GM23248 (cell line): ENCODE measurements at regions not wholly inside any gene's neighbourhood (a gene's known extent, or its start where the extent isn't known, plus 50 kb on each side); places are given as distances from the start of the nearest gene placed in this dataset.

Experiments used
- DNase-seq: peaks from one replicate; pipeline ENCODE4 v3.0.0-alpha.2; 2015
- H2AFZ ChIP-seq: fragments of 200-600 bp; sonication (generic); 2 replicates; pipeline ENCODE4 v1.6.1; 2016; ENCODE audit warnings: antibody characterized with exemption
- H3F3A ChIP-seq: fragments of 200-600 bp; sonication (generic); 2 replicates; pipeline ENCODE4 v1.6.1; 2016; ENCODE audit warnings: mild to moderate bottlenecking, antibody characterized with exemption, mixed run types; ENCODE audit not compliant: insufficient read depth
- H3K27ac ChIP-seq: fragments of 200-600 bp; sonication (generic); 2 replicates; pipeline ENCODE4 v1.5.1; 2016; ENCODE audit warnings: mild to moderate bottlenecking
- H3K27me3 ChIP-seq: fragments of 200-600 bp; sonication (generic); replicated peaks from 2 replicates; pipeline ENCODE4 v1.6.1; 2016; ENCODE audit warnings: mild to moderate bottlenecking; ENCODE audit not compliant: insufficient read depth
- H3K36me3 ChIP-seq: fragments of 200-600 bp; sonication (generic); 2 replicates; pipeline ENCODE4 v1.6.1; 2016; ENCODE audit warnings: low read depth, mild to moderate bottlenecking
- H3K4me1 ChIP-seq: fragments of 200-600 bp; sonication (generic); 2 replicates; pipeline ENCODE4 v1.6.1; 2016; ENCODE audit warnings: mild to moderate bottlenecking; ENCODE audit not compliant: insufficient read depth
- H3K4me2 ChIP-seq: fragments of 200-600 bp; sonication (generic); one replicate; pipeline ENCODE4 v1.6.1; 2016; ENCODE audit warnings: mild to moderate bottlenecking; ENCODE audit not compliant: unreplicated experiment
- H3K4me3 ChIP-seq: fragments of 200-600 bp; sonication (generic); 2 replicates; pipeline ENCODE4 v1.5.1; 2016; ENCODE audit warnings: mild to moderate bottlenecking
- H3K79me2 ChIP-seq: fragments of 200-600 bp; sonication (generic); 2 replicates; pipeline ENCODE4 v1.6.1; 2016; ENCODE audit warnings: mild to moderate bottlenecking; ENCODE audit not compliant: insufficient read depth
- H3K9ac ChIP-seq: fragments of 200-600 bp; sonication (generic); 2 replicates; pipeline ENCODE4 v1.6.1; 2016; ENCODE audit warnings: mild to moderate bottlenecking
- H3K9me2 ChIP-seq: fragments of 200-600 bp; sonication (generic); 2 replicates; pipeline ENCODE4 v1.6.1; 2016; ENCODE audit warnings: mixed run types, mild to moderate bottlenecking, moderate library complexity; ENCODE audit not compliant: insufficient read depth
- H3K9me3 ChIP-seq: fragments of 200-600 bp; sonication (generic); one replicate; pipeline ENCODE4 v1.6.1; 2017; ENCODE audit warnings: low read depth
- H4K20me1 ChIP-seq: fragments of 200-600 bp; sonication (generic); 2 replicates; pipeline ENCODE4 v1.6.0; 2016; ENCODE audit not compliant: insufficient read depth
- EZH2 ChIP-seq: fragments of 200-600 bp; sonication (generic); IDR thresholded peaks from 2 replicates; pipeline ENCODE4 v1.6.1; 2018; ENCODE audit warnings: antibody characterized with exemption, mild to moderate bottlenecking; ENCODE audit not compliant: insufficient read depth, poor library complexity, severe bottlenecking
- EZH2phosphoT487 ChIP-seq: fragments of 200-600 bp; sonication (generic); IDR thresholded peaks from 2 replicates; pipeline ENCODE4 v1.6.1; 2018; ENCODE audit warnings: antibody characterized with exemption, moderate library complexity, mild to moderate bottlenecking, low read depth; ENCODE audit not compliant: insufficient read depth
- WGBS, 2 experiments: methylation state at CpG; one replicate each; pipeline ENCODE4 v1.1.6; 2015 to 2017; ENCODE audit warnings: low lambda C conversion rate in 2 of 2, low coverage in 1 of 2; ENCODE audit errors: missing lambda C conversion rate in 2 of 2; 5-methylcytosine and 5-hydroxymethylcytosine counted together
- in situ Hi-C: fragments of 300-500 bp; cut with MboI; formaldehyde crosslinking; loops from 2 replicates; pipeline ENCODE4 v1.15.0; 2020

DNA sequence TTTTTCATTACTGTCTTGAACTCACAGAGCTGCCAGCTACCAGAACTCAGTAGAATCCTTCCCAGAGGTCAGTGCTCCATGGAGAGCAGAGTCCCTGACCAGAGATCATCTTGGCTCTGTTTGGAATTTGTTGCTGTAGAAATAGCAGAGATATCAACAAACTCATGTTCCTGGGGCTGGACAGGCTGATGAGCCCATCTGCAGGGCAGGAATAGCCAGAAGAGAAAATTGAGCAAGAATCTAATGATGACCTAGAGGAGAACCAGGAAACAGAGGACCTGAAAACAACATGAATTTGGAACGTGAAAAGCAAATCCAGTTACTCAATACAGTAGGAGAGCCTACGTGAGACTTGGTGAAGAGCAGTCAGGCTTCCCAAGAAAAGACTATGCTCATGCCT, 437.8 kb downstream of the PLK2 start:
- no peaks in the 10 kb centered on the region for H3K9me3 ChIP-seq
- H3K4me2 ChIP-seq: no peak overlapping the region
- H2AFZ ChIP-seq: no peak overlapping the region
- peak; percentile 4 for DNase-seq
- in situ Hi-C loops: no loop called here
- WGBS, 2 experiments: 31 to 36% methylated on average over 2 of the region's 2 CpGs
- no peaks in the 10 kb centered on the region for H4K20me1 ChIP-seq
- H3K9me2 ChIP-seq: no peaks in the 10 kb centered on the region
- H3K27ac ChIP-seq: no peak overlapping the region
- H3K4me3 ChIP-seq: no peak overlapping the region
- TF ChIP-seq EZH2 (no peak), EZH2phosphoT487 (no peak)
- no peaks in the 10 kb centered on the region for H3K27me3 ChIP-seq
- no peaks in the 10 kb centered on the region for H3K36me3 ChIP-seq
- H3F3A ChIP-seq: no peaks in the 10 kb centered on the region
- no peaks in the 10 kb centered on the region for H3K79me2 ChIP-seq
- no peak overlapping the region for H3K9ac ChIP-seq
- H3K4me1 ChIP-seq: no peaks in the 10 kb centered on the region

DNA sequence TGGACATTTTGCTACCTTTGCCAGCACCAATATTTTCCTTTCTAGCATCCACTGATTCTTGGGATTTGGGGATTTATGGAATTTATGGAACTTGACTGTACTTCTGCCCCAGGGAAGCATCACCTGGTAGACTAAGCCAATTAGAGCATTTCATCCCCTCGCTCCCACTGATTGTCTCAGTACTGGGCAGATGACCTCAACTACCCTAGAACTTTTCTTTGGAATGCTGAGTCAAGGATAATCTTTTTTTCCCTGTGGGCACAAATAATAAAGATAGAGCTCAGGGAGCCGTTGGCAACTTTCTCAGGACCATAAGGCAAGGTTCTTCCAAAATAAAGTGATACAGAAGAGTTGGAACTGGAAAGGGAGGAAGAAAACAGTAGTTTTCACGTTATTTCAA, 438.4 kb downstream of the PLK2 start:
- H3K4me1 ChIP-seq: no peaks in the 10 kb centered on the region
- H3K27ac ChIP-seq: no peak overlapping the region
- no peak overlapping the region for H3K4me3 ChIP-seq
- H3K9me3 ChIP-seq: no peaks in the 10 kb centered on the region
- no peaks in the 10 kb centered on the region for H3K36me3 ChIP-seq
- WGBS, 2 experiments: 54 to 55% methylated on average over 3 of the region's 3 CpGs
- H3K79me2 ChIP-seq: no peaks in the 10 kb centered on the region
- H3F3A ChIP-seq: no peaks in the 10 kb centered on the region
- no peak for TF ChIP-seq EZH2
- no peak for TF ChIP-seq EZH2phosphoT487
- no peak overlapping the region for H3K4me2 ChIP-seq
- in situ Hi-C loops: no loop called here
- H4K20me1 ChIP-seq: no peaks in the 10 kb centered on the region
- H3K27me3 ChIP-seq: no peaks in the 10 kb centered on the region
- no peak overlapping the region for H2AFZ ChIP-seq
- H3K9me2 ChIP-seq: no peaks in the 10 kb centered on the region
- no peak for DNase-seq
- H3K9ac ChIP-seq: no peak overlapping the region

DNA sequence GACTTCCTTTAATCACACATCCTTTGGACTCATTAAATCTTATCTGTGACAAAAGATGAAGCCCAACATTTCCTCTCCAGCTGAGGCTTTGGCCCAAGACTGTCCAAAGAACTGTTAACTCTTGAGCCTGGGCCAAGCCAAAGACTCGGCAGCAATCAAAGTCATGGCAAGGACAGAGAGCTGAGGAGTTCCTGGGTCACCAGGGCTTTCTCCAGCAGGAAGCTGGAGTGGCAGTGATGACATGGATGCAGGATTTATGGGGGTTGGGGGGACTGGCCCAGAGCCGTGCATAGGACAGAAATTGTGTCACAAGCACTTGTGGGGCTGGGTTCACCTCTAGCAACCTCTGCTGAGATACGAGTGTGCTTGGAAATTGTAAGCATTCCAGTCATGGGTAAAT, 440.3 kb downstream of the PLK2 start:
- Histone ChIP-seq H3K4me3 (no peak overlapping the region), H2AFZ (no peak overlapping the region), H3K27me3 (no peaks in the 10 kb centered on the region), H3F3A (no peaks in the 10 kb centered on the region), H3K4me1 (no peaks in the 10 kb centered on the region), H3K9ac (no peak overlapping the region), H4K20me1 (no peaks in the 10 kb centered on the region), H3K9me2 (no peaks in the 10 kb centered on the region), H3K4me2 (no peak overlapping the region), H3K9me3 (no peaks in the 10 kb centered on the region), H3K27ac (no peak overlapping the region), H3K79me2 (no peaks in the 10 kb centered on the region), H3K36me3 (no peaks in the 10 kb centered on the region)
- TF ChIP-seq EZH2phosphoT487 (no peak), EZH2 (no peak)
- WGBS, 2 experiments: 46 to 51% methylated on average over 3 of the region's 3 CpGs
- DNase-seq: no peak
- in situ Hi-C loops: no loop called here

DNA sequence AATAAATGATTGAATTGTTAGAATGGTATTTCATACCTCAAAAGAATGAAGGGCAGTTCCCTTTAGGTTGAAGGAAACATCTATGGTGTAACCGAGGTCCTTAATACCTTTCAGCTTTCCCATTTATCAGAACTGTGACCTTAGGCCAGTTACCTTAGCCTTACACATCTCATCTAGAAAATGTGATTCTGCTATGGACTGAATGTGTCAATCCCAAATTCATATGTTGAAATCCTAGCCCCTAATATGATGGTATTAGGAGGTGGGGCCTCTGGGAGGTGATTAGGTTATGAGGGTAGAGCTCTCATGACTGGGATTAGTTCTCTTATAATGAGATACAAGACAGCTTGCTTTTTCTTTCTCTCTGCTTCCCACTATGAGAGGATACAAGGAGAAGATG, 441.9 kb downstream of the PLK2 start:
- TF ChIP-seq EZH2phosphoT487: no peak
- no peak for TF ChIP-seq EZH2
- Histone ChIP-seq H3F3A (no peaks in the 10 kb centered on the region), H3K36me3 (no peaks in the 10 kb centered on the region), H3K9me3 (no peaks in the 10 kb centered on the region), H3K79me2 (no peaks in the 10 kb centered on the region), H4K20me1 (no peaks in the 10 kb centered on the region), H3K4me3 (no peak overlapping the region), H3K4me1 (no peaks in the 10 kb centered on the region), H3K9me2 (no peaks in the 10 kb centered on the region), H2AFZ (no peak overlapping the region), H3K27me3 (no peaks in the 10 kb centered on the region), H3K9ac (no peak overlapping the region), H3K27ac (no peak overlapping the region), H3K4me2 (no peak overlapping the region)
- 95 to 100% methylated on average over 1 of the region's 1 CpG for WGBS, 2 experiments
- no peak for DNase-seq
- in situ Hi-C loops: no loop called here

- Histone ChIP-seq H3K9me3 (no peaks in the 10 kb centered on the region), H3K4me1 (no peaks in the 10 kb centered on the region), H3K9me2 (no peaks in the 10 kb centered on the region), H3K36me3 (no peaks in the 10 kb centered on the region), H3K27me3 (no peaks in the 10 kb centered on the region), H3K4me3 (no peak overlapping the region), H3K79me2 (no peaks in the 10 kb centered on the region), H3F3A (no peaks in the 10 kb centered on the region), H2AFZ (no peak overlapping the region), H3K9ac (no peak overlapping the region), H3K4me2 (no peak overlapping the region), H4K20me1 (no peaks in the 10 kb centered on the region), H3K27ac (no peak overlapping the region)
- no peak for DNase-seq
- in situ Hi-C loops: no loop called here
- WGBS, 2 experiments: 65 to 66% methylated on average over 2 of the region's 2 CpGs
- TF ChIP-seq EZH2phosphoT487 (no peak), EZH2 (no peak)
Measured at GRCh38 chr5:58016877-58017276, 443.0 kb downstream of the PLK2 start.
